HG03565 (cell line): ENCODE measurements at regions not wholly inside any gene's neighbourhood (a gene's known extent, or its start where the extent isn't known, plus 50 kb on each side); places are given as distances from the start of the nearest gene placed in this dataset.
"Not testable (repeated sequence)": the region's sequence is repeated elsewhere in the genome, so short reads cannot be mapped to it uniquely, and the experiment has no call there.

Experiments used
- ATAC-seq: cut with Tn5 transposase; IDR thresholded peaks from one replicate; pipeline ENCODE4 v1.9.1; 2021; ENCODE audit warnings: mild to moderate bottlenecking, moderate library complexity; ENCODE audit not compliant: unreplicated experiment

DNA sequence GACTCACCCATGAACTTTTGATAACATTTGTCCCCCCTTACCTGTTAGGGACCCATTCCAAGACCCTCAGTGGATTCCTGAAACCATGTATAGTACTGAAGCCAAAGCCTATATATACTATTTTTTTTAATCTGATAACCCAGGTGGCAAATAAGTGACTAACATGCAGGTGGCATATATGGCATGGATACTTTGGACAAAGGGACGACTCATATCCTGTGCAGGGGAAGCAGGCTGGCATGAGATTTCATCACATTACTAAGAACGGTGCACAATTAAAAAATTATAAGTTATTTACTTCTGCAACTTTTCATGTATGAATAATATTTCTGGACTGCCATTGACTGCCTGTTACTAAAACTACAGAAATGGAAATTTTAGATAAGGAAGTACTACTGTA is 880.1 kb upstream of the FBXO33 start:
- no peak for ATAC-seq

DNA sequence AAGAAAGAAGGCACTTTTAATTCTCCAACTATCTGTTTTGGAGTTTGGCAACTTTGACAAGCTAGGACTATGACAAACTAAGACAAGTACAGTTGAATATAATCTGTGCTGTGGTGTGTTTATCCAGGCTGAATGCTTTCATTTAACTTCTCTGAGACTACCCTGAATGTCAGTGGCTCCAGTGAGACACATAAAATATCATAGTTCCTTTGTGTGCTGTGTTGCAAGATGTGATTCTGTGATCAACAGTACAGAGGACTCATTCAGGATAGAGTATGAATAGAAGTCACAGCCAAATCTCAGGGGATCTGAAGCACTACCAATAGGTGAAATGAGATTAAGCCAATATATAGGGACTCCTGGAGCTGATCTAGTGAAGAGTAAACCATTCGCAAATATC is 876.9 kb upstream of the FBXO33 start:
- ATAC-seq, result no peak

DNA sequence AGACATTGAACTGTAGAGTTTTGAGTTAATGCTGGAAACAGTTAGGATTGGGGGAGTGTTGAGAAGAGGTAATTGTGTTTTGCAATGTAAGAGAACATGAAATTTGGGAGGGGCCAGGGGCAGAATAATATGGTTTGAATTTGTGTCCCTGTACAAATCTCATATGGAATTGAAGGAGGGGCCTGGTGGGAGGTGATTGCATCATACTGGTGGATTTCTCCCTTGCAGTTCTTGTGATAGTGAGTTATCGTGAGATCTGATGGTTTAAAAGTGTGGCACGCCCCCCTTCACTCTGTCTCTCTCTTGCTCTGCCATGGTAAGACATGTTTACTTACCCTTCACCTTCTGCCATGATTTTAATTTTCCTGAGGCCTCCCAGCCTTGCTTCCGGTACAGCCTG is 876.0 kb upstream of the FBXO33 start:
- ATAC-seq, result no peak

DNA sequence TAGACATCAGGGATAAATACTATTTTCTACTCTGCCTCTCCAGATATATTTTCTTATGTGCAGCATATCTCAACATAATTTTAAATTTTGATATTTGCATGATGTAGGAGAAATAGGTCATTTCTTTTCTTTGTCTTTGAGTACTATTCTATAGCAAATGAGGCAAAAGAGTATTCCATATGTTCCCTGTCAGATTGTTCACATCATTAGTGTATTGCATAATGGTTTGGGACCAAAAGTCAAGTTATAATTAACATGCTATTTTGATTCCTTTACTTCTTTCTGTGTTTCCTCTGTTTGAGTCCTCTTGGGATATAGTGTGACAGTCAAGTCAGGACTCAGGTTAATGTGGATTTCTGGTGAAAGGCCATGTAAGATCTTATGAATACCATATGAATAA is 864.6 kb upstream of the FBXO33 start:
- no peak for ATAC-seq

- no peak for ATAC-seq
These were observed 860.4 kb upstream of the FBXO33 start for GRCh38 chr14:40292664-40293063.

DNA sequence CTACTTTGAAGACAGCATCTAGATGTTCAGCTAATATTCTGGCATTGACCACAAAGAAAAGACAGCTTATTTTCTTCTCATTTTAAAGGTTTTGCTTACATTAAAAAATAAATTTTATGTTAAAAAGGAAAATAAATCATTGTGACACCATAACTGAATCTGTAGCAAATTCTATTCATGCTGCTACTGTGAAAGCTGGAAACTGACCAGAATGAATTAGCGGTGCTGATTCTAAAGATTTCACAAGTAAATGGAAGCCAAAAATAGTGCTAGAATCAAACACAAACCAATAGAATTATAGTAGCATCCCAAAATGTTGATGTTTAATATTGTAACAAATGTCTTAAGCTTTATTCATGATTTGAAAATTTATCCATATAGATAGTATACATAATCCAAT is 850.0 kb upstream of the FBXO33 start:
- ATAC-seq, result no peak

GRCh38 chr14:40280652-40281051 is 848.4 kb upstream of the FBXO33 start:
- no peak for ATAC-seq

DNA sequence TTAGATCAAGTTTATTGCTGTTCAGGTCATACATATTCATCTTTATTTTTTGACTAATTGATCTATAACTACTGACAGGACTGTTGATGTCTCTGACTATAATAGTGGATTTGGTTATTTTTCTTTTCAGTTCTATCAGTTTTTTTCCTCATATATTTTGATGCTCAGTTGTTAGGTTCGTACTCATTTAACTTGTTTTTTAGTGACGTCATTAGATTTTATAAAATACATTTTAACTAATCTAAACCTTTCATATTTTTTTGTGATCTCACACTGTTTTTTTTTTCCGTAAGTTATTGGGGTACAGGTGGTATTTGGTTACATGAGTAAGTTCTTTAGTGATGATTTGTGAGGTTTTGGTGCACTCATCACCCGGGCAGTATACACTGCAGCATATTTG is 841.2 kb upstream of the FBXO33 start:
- ATAC-seq, result no peak

DNA sequence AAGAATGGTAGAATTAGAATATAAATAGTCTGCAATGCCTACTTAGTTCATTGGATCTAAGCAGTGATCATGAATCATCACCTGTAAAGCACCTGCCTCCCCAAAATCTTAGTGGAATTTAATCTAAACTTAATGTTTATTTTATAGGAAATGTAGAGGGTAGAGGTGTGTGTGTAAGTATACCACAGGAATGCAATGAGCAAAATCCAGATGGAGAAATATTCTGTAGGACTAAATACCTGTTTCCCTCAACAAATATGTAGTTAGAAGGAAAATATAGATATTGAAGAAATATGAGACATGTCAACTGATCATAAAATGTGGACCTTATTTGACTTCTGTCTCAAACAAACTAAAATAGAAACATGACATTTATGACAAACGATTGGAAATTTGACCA is 839.2 kb upstream of the FBXO33 start:
- ATAC-seq, result no peak

- ATAC-seq, result no peak
These were observed 837.2 kb upstream of the FBXO33 start for GRCh38 chr14:40269436-40269835.

DNA sequence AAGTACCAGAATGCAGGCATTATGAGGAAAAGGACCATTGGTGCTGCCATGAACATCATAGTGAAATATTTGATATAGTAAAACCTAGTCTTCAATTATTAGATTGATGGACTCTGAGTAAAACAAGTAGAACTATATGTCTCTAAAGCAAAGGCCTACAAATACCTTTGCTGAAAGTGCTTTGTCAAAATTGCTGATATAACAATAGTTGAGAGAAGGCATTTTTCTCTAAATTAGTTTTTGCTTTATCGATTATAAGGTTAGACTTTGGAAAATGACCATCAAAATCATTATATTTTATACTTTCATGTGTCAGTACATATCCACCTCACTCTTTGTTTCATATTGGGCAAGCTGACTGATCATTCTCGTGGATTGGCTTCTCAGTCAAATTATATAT is 836.0 kb upstream of the FBXO33 start:
- ATAC-seq, result no peak

DNA sequence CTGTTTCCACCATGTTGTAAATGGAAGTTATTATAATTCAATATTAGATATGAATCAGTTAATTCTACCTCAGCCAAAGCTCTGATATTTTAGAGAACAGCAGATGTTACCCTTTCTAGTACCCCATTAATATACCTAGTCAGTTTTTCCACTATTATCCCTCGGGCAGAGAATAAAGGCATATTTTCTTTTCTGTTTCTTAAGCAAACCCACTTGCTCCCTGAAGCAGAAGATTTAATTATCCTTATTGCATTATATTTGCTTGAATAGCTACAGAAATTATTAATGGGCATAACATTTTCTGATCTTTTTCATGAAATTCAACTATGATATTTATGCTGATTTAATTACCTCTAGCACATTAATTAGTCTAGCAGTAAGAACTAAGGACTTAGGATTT is 832.9 kb upstream of the FBXO33 start:
- ATAC-seq, result no peak

DNA sequence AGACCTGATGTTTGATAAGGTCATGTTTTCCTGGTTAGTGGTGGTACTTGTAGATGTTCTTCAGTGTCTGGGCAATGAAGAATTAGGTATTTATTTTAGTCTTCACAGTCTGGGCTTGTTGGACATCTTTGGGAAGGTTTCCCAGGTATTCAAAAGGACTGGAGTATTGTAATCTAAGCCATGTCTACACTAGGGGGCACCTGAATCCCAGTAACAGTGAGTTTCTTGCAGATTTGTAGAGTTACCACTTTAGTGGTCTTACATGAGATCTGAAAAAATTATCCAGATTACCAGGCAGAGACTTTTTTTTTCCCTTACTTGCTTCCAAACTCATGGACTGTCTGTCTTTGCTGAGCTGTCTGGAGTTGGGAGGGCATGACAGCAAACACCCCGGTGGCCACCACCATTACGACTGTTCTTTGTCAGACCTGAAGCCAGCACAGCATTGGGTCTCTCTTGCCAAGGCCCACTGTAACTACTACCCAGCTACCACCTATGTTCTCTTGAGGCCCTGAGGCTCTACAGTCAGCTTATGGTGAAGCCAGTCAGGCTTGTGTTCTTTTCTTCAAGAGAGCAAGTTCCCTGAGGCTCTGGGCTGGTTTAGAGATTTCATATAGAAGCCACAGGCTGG is 820.7 kb upstream of the FBXO33 start:
- no peak for ATAC-seq

- no peak for ATAC-seq
These were observed 816.4 kb upstream of the FBXO33 start for GRCh38 chr14:40248671-40249070.

DNA sequence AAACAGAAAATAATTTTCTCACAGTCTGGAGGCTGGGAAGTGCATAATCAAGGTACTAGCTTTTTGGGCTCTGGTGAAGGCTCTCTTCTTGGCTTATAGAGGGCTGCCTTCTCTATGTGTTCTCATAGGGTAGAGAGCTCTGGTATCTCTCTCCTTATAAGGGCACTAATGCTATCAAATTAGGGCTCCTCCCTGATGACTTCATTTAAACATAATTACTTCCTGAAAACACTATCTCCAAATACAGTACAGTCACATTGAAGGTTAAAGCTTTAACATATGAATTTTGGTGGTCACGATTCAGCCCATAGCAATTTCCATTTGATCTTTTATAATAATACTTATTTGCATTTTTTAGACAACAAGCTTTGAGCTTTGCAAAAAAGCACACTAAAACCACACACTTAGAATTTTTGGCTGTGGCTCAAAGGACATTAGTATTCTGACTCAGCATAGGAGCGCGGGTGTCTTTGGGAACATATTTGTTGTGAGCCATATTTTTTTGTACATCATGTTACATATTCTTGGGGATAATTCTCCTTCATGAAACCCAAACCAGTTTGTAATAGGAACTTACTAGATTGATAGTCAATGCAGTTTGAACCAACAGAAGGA is 808.1 kb upstream of the FBXO33 start:
- no peak for ATAC-seq

GRCh38 chr14:40232302-40232701 is 800.1 kb upstream of the FBXO33 start:
- no peak for ATAC-seq

- no peak for ATAC-seq
These were observed 797.4 kb upstream of the FBXO33 start for GRCh38 chr14:40229676-40230075.

- ATAC-seq, result no peak
These were observed 790.8 kb upstream of the FBXO33 start for GRCh38 chr14:40222996-40223395.

DNA sequence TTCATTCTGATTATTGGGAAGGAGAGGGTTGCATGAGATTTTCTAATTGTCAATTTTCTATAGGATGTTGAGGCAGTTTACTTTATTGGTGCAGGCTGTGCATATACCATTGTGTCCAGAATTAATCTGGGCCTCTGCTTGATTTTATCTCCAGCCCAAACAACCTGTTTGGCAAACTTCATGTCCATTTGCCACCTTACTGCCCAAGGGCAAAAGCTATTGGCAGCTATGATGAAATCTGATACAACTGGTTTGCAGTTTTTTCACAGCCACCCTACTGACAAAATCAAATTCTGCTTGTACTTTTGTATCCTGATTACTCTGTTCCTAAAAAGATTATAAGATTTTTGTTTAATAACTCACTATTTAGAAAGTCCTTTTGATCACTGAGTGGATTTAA is 789.2 kb upstream of the FBXO33 start:
- ATAC-seq, result no peak

- ATAC-seq, result no peak
These were observed 786.8 kb upstream of the FBXO33 start for GRCh38 chr14:40219032-40219431.

DNA sequence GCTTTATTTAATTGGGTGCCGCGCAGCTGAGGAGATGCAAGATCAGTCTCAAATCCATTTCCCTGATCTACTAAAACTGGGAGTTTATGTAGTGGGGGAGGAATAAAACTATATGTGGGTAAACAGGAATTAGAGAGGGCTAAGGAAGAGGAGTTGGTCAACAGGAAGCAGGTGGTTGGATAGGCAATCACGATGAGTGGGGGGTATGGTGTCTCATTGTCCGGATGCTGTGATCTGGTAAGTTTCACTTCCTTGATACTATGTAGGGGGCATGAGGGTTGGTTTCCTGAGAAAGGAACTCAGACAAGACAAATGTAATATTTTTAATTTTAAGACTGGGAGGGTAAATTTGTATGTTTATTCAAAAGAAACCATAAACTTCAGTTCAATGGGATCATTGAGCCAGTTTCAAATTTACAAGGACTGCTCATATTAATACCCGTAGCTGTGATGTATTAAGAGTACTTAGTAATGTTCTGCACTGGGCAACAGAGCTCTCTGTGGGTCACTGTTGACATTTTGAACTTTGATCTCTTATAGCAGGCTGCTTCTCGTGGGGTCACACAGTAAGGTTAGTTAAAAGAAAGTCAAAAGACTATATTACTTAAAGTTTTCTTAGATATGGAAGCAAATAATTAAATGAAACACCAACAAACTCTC is 786.2 kb upstream of the FBXO33 start:
- ATAC-seq, result no peak

DNA sequence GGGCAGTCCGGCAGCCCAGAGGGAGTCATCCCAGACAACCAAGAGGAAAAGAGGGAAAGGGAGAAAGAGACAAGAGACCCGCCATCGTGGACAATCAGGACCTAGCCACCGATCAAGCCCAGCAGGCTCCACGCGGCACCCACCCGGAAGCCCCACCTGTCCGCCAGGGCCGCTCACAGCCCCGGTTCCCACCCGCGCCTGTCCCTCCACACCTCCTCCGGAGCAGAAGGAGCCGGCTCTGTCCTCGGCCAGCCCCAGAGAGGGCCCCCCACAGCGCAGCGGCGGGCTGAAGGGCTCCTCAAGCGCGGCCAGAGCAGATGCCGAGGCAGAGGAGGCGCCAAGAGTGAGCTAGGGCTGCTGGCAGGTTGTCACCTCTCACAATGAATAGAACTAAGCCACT is 784.7 kb upstream of the FBXO33 start:
- ATAC-seq, result no peak

DNA sequence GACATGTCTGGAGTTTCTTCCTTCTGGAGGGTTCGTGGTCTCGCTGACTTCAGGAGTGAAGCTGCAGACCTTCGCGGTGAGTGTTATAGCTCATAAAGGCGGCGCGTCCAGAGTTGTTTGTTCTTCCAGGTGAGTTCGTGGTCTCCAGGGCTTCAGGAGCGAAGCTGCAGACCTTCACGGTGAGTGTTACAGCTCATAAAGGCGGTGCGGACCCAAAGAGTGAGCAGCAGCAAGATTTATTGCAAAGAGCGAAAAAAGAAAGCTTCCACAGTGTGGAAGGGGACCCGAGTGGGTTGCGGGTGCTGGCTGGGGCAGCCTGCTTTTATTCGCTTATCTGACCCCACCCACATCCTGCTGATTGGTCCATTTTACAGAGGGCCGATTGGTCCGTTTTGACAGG is 784.2 kb upstream of the FBXO33 start:
- not testable (repeated sequence) for ATAC-seq
